Epithelial cell of esophagus (primary cell): ENCODE measurements at regions not wholly inside any gene's neighbourhood (a gene's known extent, or its start where the extent isn't known, plus 50 kb on each side); places are given as distances from the start of the nearest gene placed in this dataset.

Experiments used
- DNase-seq: peaks from one replicate; pipeline ENCODE4 v3.0.0; 2010; ENCODE audit warnings: low read depth
- H3K4me3 ChIP-seq: 2 replicates; pipeline ENCODE4 v1.5.1; 2011; ENCODE audit warnings: mild to moderate bottlenecking, low read length, control low read depth
- CTCF ChIP-seq: IDR thresholded peaks from 2 replicates; pipeline ENCODE4 v1.5.1; 2011; ENCODE audit warnings: low read depth, mild to moderate bottlenecking, low read length, control low read depth, inconsistent platforms; ENCODE audit not compliant: insufficient read depth; ENCODE audit errors: missing control alignments

- no peak for DNase-seq
Measured at GRCh38 chr22:23408321-23408720, 171.8 kb downstream of the IGLL1 start.

GRCh38 chr22:23405366-23405851 lies 174.7 kb downstream of the IGLL1 start:
- DNase-seq: no peak
- TF ChIP-seq CTCF: no peak

More at GRCh38 chr22:23408321-23408720, 171.8 kb downstream of the IGLL1 start:
- H3K4me3 ChIP-seq: no peak overlapping the region
- TF ChIP-seq CTCF: no peak

GRCh38 chr22:23404689-23405365 lies 175.3 kb downstream of the IGLL1 start:
- H3K4me3 ChIP-seq: no peak overlapping the region
- TF ChIP-seq CTCF: no peak
- DNase-seq: peak; percentile 45

More at GRCh38 chr22:23405366-23405851, 174.7 kb downstream of the IGLL1 start:
- no peak overlapping the region for H3K4me3 ChIP-seq

- TF ChIP-seq CTCF: no peak
- DNase-seq: no peak
- no peak overlapping the region for H3K4me3 ChIP-seq
Measured at GRCh38 chr22:23403720-23404688, 176.1 kb downstream of the IGLL1 start.

- no peak for DNase-seq
- peak overlapping the region; percentile 14 for H3K4me3 ChIP-seq
- no peak for TF ChIP-seq CTCF
Measured at GRCh38 chr22:23403152-23403719, 176.9 kb downstream of the IGLL1 start.

GRCh38 chr22:23402275-23403151 lies 177.6 kb downstream of the IGLL1 start:
- peak; percentile 82 for DNase-seq
- TF ChIP-seq CTCF: peak; percentile 35
- peak overlapping the region; percentile 14 for H3K4me3 ChIP-seq
